ENCODE measurements at regions not wholly inside any gene's neighbourhood (a gene's known extent, or its start where the extent isn't known, plus 50 kb on each side); places are given as distances from the start of the nearest gene placed in this dataset.

DNA sequence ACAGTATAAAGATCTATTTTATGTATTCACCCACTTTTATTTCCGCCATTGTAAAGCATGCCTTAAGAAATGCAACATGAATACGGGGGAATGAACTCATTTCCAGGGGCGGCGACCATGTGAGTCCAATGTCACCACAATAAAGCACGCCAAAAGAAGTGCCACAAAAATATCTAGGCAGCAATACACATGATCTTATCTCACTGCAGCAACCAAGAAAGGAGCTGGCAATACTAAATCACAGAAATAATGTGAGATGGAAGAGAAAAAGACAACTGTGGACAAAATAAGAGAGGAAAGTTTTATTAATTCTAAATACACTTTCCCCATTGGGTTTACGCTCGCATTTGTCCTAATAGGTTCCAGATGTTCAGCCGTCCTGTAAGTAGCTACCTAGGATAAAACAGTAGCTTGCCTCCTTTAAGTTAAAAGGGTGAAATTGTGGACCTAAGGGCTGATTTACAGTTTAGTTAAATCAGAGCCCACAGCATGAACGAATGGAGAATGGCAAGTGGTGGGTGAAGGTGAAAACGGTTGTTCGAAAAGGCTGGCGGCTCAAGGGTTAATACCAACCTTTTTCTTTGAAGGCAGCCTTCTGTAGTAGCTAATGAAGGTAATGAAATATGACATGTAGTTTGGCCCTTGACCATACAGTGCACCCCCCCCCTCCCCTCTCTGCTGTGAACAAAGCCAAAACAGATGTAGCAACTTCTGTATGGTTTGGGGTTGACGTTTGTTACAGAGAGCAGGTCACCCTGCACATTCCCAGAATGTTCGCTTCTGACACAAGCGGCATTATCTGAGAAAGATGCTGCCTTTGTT is 504.2 kb upstream of the PSMD7 start:
- POLR2A ChIA-PET: no interaction called here
- intact Hi-C loops (cut with micrococcal nuclease; ENCODE audit: unreplicated experiment): no loop called here
- Histone ChIP-seq H3K9me2 (ENCODE audit: insufficient read depth, low read length) (no peaks in the 10 kb centered on the region), H2AFZ (ENCODE audit: low read length) (no peak overlapping the region), H3K4me3 (ENCODE audit: low read depth, low read length, poor library complexity, severe bottlenecking) (no peak overlapping the region), H4K20me1 (ENCODE audit: insufficient read depth, low read length) (no peaks in the 10 kb centered on the region), H3K36me3 (ENCODE audit: insufficient read depth, low read length) (no peaks in the 10 kb centered on the region), H3K79me2 (ENCODE audit: insufficient read depth, low read depth, low read length) (no peaks in the 10 kb centered on the region), H3K4me1 (ENCODE audit: insufficient read depth, low read length, poor library complexity, severe bottlenecking) (no peaks in the 10 kb centered on the region), H3K4me2 (ENCODE audit: low read length) (no peak overlapping the region), H3K27ac (ENCODE audit: low read depth, low read length, poor library complexity, severe bottlenecking) (no peak overlapping the region), H3K9me3 (ENCODE audit: low read length) (no peaks in the 10 kb centered on the region)
- DNase-seq (ENCODE audit: low spot score): no peak
- CTCF ChIA-PET (ENCODE audit: unreplicated experiment): no interaction called here
- BruUV-seq (replicated peaks): no TSS peak
- TF ChIP-seq, protein P1, sequence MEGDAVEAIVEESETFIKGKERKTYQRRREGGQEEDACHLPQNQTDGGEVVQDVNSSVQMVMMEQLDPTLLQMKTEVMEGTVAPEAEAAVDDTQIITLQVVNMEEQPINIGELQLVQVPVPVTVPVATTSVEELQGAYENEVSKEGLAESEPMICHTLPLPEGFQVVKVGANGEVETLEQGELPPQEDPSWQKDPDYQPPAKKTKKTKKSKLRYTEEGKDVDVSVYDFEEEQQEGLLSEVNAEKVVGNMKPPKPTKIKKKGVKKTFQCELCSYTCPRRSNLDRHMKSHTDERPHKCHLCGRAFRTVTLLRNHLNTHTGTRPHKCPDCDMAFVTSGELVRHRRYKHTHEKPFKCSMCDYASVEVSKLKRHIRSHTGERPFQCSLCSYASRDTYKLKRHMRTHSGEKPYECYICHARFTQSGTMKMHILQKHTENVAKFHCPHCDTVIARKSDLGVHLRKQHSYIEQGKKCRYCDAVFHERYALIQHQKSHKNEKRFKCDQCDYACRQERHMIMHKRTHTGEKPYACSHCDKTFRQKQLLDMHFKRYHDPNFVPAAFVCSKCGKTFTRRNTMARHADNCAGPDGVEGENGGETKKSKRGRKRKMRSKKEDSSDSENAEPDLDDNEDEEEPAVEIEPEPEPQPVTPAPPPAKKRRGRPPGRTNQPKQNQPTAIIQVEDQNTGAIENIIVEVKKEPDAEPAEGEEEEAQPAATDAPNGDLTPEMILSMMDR (conservative IDR thresholded peaks at IDR 0.05; ENCODE audit: low read length): no peak
- TF ChIP-seq EZH2phosphoT487 (IDR thresholded peaks at IDR 0.05; ENCODE audit: borderline replicate concordance, low read depth, low read length): no peak

DNA sequence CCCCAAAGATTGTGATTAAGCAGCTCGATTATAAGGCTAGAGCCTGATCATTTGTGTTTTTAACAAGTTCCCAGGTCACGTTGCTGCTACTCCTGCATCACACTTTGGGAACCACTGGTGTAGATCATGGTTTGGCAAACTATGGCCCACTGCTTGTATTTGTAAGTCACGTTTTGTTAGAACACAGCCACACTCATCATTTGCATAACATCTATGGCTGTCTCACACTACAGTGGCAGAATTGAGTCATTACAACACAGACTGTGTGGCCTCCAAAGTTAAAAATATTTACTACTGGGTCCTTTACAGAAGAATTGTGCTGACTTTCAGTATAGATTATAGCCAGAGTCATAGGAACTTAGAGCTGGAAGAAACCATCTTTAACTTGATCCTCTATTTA is 515.3 kb upstream of the PSMD7 start:
- Histone ChIP-seq H3K9me2 (ENCODE audit: insufficient read depth, low read length) (no peaks in the 10 kb centered on the region), H3K4me3 (ENCODE audit: low read depth, low read length, poor library complexity, severe bottlenecking) (no peak overlapping the region), H3K4me1 (ENCODE audit: insufficient read depth, low read length, poor library complexity, severe bottlenecking) (no peaks in the 10 kb centered on the region), H3K36me3 (ENCODE audit: insufficient read depth, low read length) (no peaks in the 10 kb centered on the region), H4K20me1 (ENCODE audit: insufficient read depth, low read length) (no peaks in the 10 kb centered on the region), H3K79me2 (ENCODE audit: insufficient read depth, low read depth, low read length) (no peaks in the 10 kb centered on the region), H3K4me2 (ENCODE audit: low read length) (no peak overlapping the region), H2AFZ (ENCODE audit: low read length) (no peak overlapping the region), H3K27ac (ENCODE audit: low read depth, low read length, poor library complexity, severe bottlenecking) (no peak overlapping the region), H3K9me3 (ENCODE audit: low read length) (no peaks in the 10 kb centered on the region)
- intact Hi-C loops (cut with micrococcal nuclease; ENCODE audit: unreplicated experiment): no loop called here
- DNase-seq (ENCODE audit: low spot score): no peak
- POLR2A ChIA-PET: no interaction called here
- no peak for TF ChIP-seq EZH2phosphoT487 (IDR thresholded peaks at IDR 0.05; ENCODE audit: borderline replicate concordance, low read depth, low read length)
- TF ChIP-seq, protein P1 (conservative IDR thresholded peaks at IDR 0.05; ENCODE audit: low read length): no peak
- CTCF ChIA-PET (ENCODE audit: unreplicated experiment): no interaction called here
- no TSS peak for BruUV-seq (replicated peaks)

DNA sequence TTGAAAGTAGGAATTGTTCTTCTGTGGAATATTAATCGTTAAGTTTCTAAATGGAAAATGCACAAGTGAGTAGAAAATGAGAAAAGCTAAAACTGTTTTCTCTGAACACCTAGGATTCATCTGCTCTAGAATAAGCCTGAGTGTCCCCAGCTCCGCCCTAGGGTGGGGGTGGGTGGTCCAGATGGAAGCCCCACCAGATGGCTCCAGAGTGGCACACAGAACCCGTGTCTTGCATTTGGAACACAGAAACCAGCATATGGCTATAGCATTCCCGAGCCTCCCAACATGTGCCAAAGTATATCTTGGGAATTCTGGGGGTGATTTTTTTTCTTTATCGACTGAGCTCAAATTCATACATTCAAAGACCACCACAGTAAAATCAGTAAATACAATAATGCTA is 517.7 kb upstream of the PSMD7 start:
- TF ChIP-seq EZH2phosphoT487 (IDR thresholded peaks at IDR 0.05; ENCODE audit: borderline replicate concordance, low read depth, low read length): no peak
- Histone ChIP-seq H3K4me2 (ENCODE audit: low read length) (no peak overlapping the region), H3K27ac (ENCODE audit: low read depth, low read length, poor library complexity, severe bottlenecking) (no peak overlapping the region), H4K20me1 (ENCODE audit: insufficient read depth, low read length) (no peaks in the 10 kb centered on the region), H2AFZ (ENCODE audit: low read length) (no peak overlapping the region), H3K79me2 (ENCODE audit: insufficient read depth, low read depth, low read length) (no peaks in the 10 kb centered on the region), H3K4me1 (ENCODE audit: insufficient read depth, low read length, poor library complexity, severe bottlenecking) (no peaks in the 10 kb centered on the region), H3K9me2 (ENCODE audit: insufficient read depth, low read length) (no peaks in the 10 kb centered on the region), H3K9me3 (ENCODE audit: low read length) (no peaks in the 10 kb centered on the region), H3K36me3 (ENCODE audit: insufficient read depth, low read length) (no peaks in the 10 kb centered on the region), H3K4me3 (ENCODE audit: low read depth, low read length, poor library complexity, severe bottlenecking) (no peak overlapping the region)
- intact Hi-C loops (cut with micrococcal nuclease; ENCODE audit: unreplicated experiment): no loop called here
- DNase-seq (ENCODE audit: low spot score): no peak
- ChIA-PET CTCF (ENCODE audit: unreplicated experiment) (no interaction called here), POLR2A (interaction anchor here (0.6 kb wide), 1 partner anchor 25 kb away, joined by 3 read pairs; no protein-coding TSS in a partner anchor)
- BruUV-seq (replicated peaks): no TSS peak

All from OCI-LY7 (cell line).